ENCODE measurements at regions not wholly inside any gene's neighbourhood (a gene's known extent, or its start where the extent isn't known, plus 50 kb on each side); places are given as distances from the start of the nearest gene placed in this dataset.

GRCh38 chr7:34564091-34564490 is 93.9 kb upstream of the NPSR1 start:
- no peak for TF ChIP-seq CTCF (IDR thresholded peaks at IDR 0.05)
- no peak for TF ChIP-seq ARID4B (CRISPR knock-in tag; IDR thresholded peaks at IDR 0.05; ENCODE audit: borderline replicate concordance)
- TF ChIP-seq, protein P1, sequence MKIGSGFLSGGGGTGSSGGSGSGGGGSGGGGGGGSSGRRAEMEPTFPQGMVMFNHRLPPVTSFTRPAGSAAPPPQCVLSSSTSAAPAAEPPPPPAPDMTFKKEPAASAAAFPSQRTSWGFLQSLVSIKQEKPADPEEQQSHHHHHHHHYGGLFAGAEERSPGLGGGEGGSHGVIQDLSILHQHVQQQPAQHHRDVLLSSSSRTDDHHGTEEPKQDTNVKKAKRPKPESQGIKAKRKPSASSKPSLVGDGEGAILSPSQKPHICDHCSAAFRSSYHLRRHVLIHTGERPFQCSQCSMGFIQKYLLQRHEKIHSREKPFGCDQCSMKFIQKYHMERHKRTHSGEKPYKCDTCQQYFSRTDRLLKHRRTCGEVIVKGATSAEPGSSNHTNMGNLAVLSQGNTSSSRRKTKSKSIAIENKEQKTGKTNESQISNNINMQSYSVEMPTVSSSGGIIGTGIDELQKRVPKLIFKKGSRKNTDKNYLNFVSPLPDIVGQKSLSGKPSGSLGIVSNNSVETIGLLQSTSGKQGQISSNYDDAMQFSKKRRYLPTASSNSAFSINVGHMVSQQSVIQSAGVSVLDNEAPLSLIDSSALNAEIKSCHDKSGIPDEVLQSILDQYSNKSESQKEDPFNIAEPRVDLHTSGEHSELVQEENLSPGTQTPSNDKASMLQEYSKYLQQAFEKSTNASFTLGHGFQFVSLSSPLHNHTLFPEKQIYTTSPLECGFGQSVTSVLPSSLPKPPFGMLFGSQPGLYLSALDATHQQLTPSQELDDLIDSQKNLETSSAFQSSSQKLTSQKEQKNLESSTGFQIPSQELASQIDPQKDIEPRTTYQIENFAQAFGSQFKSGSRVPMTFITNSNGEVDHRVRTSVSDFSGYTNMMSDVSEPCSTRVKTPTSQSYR (CRISPR knock-in tag; IDR thresholded peaks at IDR 0.05), result no peak
- no peak for TF ChIP-seq RELA (CRISPR knock-in tag; IDR thresholded peaks at IDR 0.05; ENCODE audit: borderline replicate concordance)
- no peak for TF ChIP-seq CREB1 (CRISPR knock-in tag; IDR thresholded peaks at IDR 0.05)
- TF ChIP-seq SMAD3 (CRISPR knock-in tag; IDR thresholded peaks at IDR 0.05; ENCODE audit: borderline replicate concordance), result no peak
- no peak for TF ChIP-seq CBFB (CRISPR knock-in tag; IDR thresholded peaks at IDR 0.05; ENCODE audit: low read depth)
- TF ChIP-seq SMAD4 (CRISPR knock-in tag; IDR thresholded peaks at IDR 0.05), result no peak
- no peak for TF ChIP-seq ZNF121 (CRISPR knock-in tag; IDR thresholded peaks at IDR 0.05)
